GM12891 (cell line): ENCODE measurements at regions not wholly inside any gene's neighbourhood (a gene's known extent, or its start where the extent isn't known, plus 50 kb on each side); places are given as distances from the start of the nearest gene placed in this dataset.

ENCODE experiments used
- POLR2A ChIP-seq: IDR thresholded peaks from 2 replicates; pipeline ENCODE4 v1.6.1; 2011; ENCODE audit warnings: low read depth, low read length, control low read depth
- POLR2AphosphoS5 ChIP-seq: IDR thresholded peaks from 2 replicates; pipeline ENCODE4 v1.6.1; 2011; ENCODE audit warnings: low read depth, low read length, control low read depth
- POU2F2 ChIP-seq: IDR thresholded peaks from 2 replicates; pipeline ENCODE4 v1.6.1; 2011; ENCODE audit warnings: low read depth, mild to moderate bottlenecking, control low read depth, low read length, moderate library complexity
- TAF1 ChIP-seq: IDR thresholded peaks from 2 replicates; pipeline ENCODE4 v1.6.1; 2011; ENCODE audit warnings: low read depth, low read length, control low read depth

GRCh38 chrX:26672571-26672970 is 456.6 kb downstream of the MAGEB5 start:
- TF ChIP-seq POU2F2 (no peak), POLR2AphosphoS5 (no peak), POLR2A (no peak), TAF1 (no peak)
